HCT116 (cell line): ENCODE measurements at regions not wholly inside any gene's neighbourhood (a gene's known extent, or its start where the extent isn't known, plus 50 kb on each side); places are given as distances from the start of the nearest gene placed in this dataset.

Experiments
- ATAC-seq: fragments of 200-7000 bp; cut with Tn5 transposase; 2 replicates; pipeline ENCODE4 v1.9.1; 2020; ENCODE audit warnings: mild to moderate bottlenecking, moderate library complexity
- BruUV-seq: library from RNA; stranded (reverse); fragments of 400-500 nt; replicated peaks from 2 replicates; lab custom pipeline; 2021; lab: Mats Ljungman, UMichigan
- CTCF ChIA-PET: fragments of 300-600 bp; sonication (Branson Sonifier 250); formaldehyde crosslinking; loops from one replicate; lab custom pipeline; 2021; ENCODE audit warnings: antibody characterized with exemption; lab: Charles Lee
- POLR2A ChIA-PET: fragments of 300-600, 350-600 bp; sonication (Branson Sonifier 250); formaldehyde crosslinking; loops from one replicate; lab custom pipeline; 2021; ENCODE audit warnings: antibody characterized with exemption; lab: Charles Lee
- RAD21 ChIA-PET, 2 experiments: fragments of 300-600 bp; sonication (Branson Sonifier 250); formaldehyde crosslinking; loops; one replicate each; lab custom pipeline; 2023; ENCODE audit warnings: low total read pairs in 2 of 2; ENCODE audit not compliant: uncharacterized antibody in 2 of 2, unreplicated experiment in 2 of 2, low non-redundant PET in 1 of 2; lab: Charles Lee
- DNase-seq: peaks from one replicate; pipeline ENCODE4 v3.0.0-alpha.2; 2010; ENCODE audit warnings: low read depth, low spot score
- H2AFZ ChIP-seq: fragments of 200-600 bp; shearing (Covaris generic), sonication (generic); 2 replicates; pipeline ENCODE4 v1.6.1; 2017; ENCODE audit warnings: low read depth, mixed run types, mixed read lengths, antibody characterized with exemption, low read length; ENCODE audit not compliant: poor library complexity, severe bottlenecking
- H3K27ac ChIP-seq: 2 replicates; pipeline ENCODE4 v1.5.1; 2012; ENCODE audit warnings: low read depth, low read length
- H3K27me3 ChIP-seq: fragments of 200-600 bp; sonication (generic); 2 replicates; pipeline ENCODE4 v1.6.1; 2016; ENCODE audit warnings: mixed run types, low read length, mixed read lengths; ENCODE audit not compliant: insufficient read depth
- H3K36me3 ChIP-seq, 2 experiments: fragments of 200-500 bp in 1 of 2; fragments of 200-600 bp in 1 of 2; sonication (Bioruptor generic) in 1 of 2; sonication (generic) in 1 of 2; 2 replicates each; pipeline versions ENCODE4 v1.5.1 to v1.6.1; 2014 to 2016; ENCODE audit warnings: low read length in 2 of 2, inconsistent platforms in 1 of 2, mixed read lengths in 1 of 2, mixed run types in 1 of 2; ENCODE audit not compliant: insufficient read depth in 2 of 2, control insufficient read depth in 1 of 2
- H3K4me1 ChIP-seq, 2 experiments: fragments of 200-600 bp in 1 of 2; sonication (generic) in 1 of 2; 2 replicates each; pipeline versions ENCODE4 v1.5.1 to v1.6.1; 2012 to 2017; ENCODE audit warnings: low read length in 2 of 2, inconsistent platforms in 1 of 2, mild to moderate bottlenecking in 1 of 2, mixed read lengths in 1 of 2, mixed run types in 1 of 2, moderate library complexity in 1 of 2; ENCODE audit not compliant: insufficient read depth in 2 of 2, control insufficient read depth in 1 of 2
- H3K4me2 ChIP-seq: fragments of 200-600 bp; sonication (generic); 2 replicates; pipeline ENCODE4 v1.6.1; 2017; ENCODE audit warnings: mixed run types, low read length, mixed read lengths
- H3K4me3 ChIP-seq, 2 experiments: fragments of 200-600 bp in 1 of 2; sonication (generic) in 1 of 2; replicated peaks in 1 of 2; 2 replicates each; pipeline ENCODE4 v1.5.1; 2011 to 2016; ENCODE audit warnings: low read length in 2 of 2, control low read depth in 1 of 2, low read depth in 1 of 2, mild to moderate bottlenecking in 1 of 2, mixed read lengths in 1 of 2, mixed run types in 1 of 2
- H3K79me2 ChIP-seq: fragments of 200-600 bp; sonication (generic); 2 replicates; pipeline ENCODE4 v1.6.1; 2017; ENCODE audit warnings: mild to moderate bottlenecking, mixed run types, low read length, moderate library complexity, mixed read lengths; ENCODE audit not compliant: insufficient read depth
- H3K9ac ChIP-seq: fragments of 200-600 bp; sonication (generic); 2 replicates; pipeline ENCODE4 v1.6.1; 2016; ENCODE audit warnings: low read length, mixed read lengths
- H3K9me2 ChIP-seq: fragments of 200-600 bp; sonication (generic), shearing (Covaris generic); 2 replicates; pipeline ENCODE4 v1.6.1; 2017; ENCODE audit warnings: mixed run types, mild to moderate bottlenecking, moderate library complexity; ENCODE audit not compliant: insufficient read depth
- H3K9me3 ChIP-seq, 2 experiments: fragments of 200-500 bp in 1 of 2; fragments of 200-600 bp in 1 of 2; sonication (Bioruptor generic) in 1 of 2; sonication (generic) in 1 of 2; 2 replicates each; pipeline ENCODE4 v1.6.1; 2014 to 2017; ENCODE audit warnings: low read length in 2 of 2, mixed read lengths in 2 of 2, inconsistent platforms in 1 of 2, low read depth in 1 of 2, mild to moderate bottlenecking in 1 of 2, mixed run types in 1 of 2, moderate library complexity in 1 of 2; ENCODE audit not compliant: control insufficient read depth in 1 of 2, insufficient read depth in 1 of 2
- H4K20me1 ChIP-seq: fragments of 200-600 bp; sonication (generic), shearing (Covaris generic); 2 replicates; pipeline ENCODE4 v1.6.1; 2017; ENCODE audit warnings: mixed run types, mild to moderate bottlenecking, moderate library complexity; ENCODE audit not compliant: insufficient read depth
- CEBPB ChIP-seq: IDR thresholded peaks from 2 replicates; pipeline ENCODE4 v1.6.1; 2012; ENCODE audit warnings: low read depth
- EGR1 ChIP-seq: IDR thresholded peaks from 2 replicates; pipeline ENCODE4 v1.6.1; 2012; ENCODE audit warnings: low read depth
- ELF1 ChIP-seq: IDR thresholded peaks from 2 replicates; pipeline ENCODE4 v1.6.1; 2012; ENCODE audit warnings: low read depth, borderline replicate concordance
- EZH2phosphoT487 ChIP-seq: fragments of 200-600 bp; IDR thresholded peaks from 2 replicates; pipeline ENCODE4 v1.6.1; 2018; ENCODE audit warnings: antibody characterized with exemption, borderline replicate concordance
- FOSL1 ChIP-seq: IDR thresholded peaks from 2 replicates; pipeline ENCODE4 v1.6.1; 2012; ENCODE audit warnings: low read depth
- JUND ChIP-seq: IDR thresholded peaks from 2 replicates; pipeline ENCODE4 v1.6.1; 2012
- MAX ChIP-seq: IDR thresholded peaks from 2 replicates; pipeline ENCODE4 v1.6.1; 2012
- POLR2A ChIP-seq: IDR thresholded peaks from 2 replicates; pipeline ENCODE4 v1.7.0; 2011; ENCODE audit warnings: borderline replicate concordance; ENCODE audit not compliant: insufficient read depth, insufficient read length; ENCODE audit errors: extremely low read depth
- POLR2AphosphoS5 ChIP-seq: IDR thresholded peaks from 2 replicates; pipeline ENCODE4 v1.6.1; 2011; ENCODE audit warnings: mild to moderate bottlenecking, low read depth, low read length, moderate library complexity
- RAD21 ChIP-seq: IDR thresholded peaks from 2 replicates; pipeline ENCODE4 v1.6.1; 2012; ENCODE audit warnings: low read depth, mild to moderate bottlenecking
- SIN3A ChIP-seq: IDR thresholded peaks from 2 replicates; pipeline ENCODE4 v1.6.1; 2012; ENCODE audit warnings: low read depth
- SP1 ChIP-seq: IDR thresholded peaks from 2 replicates; pipeline ENCODE4 v1.6.1; 2012; ENCODE audit warnings: low read depth
- TCF7L2 ChIP-seq: IDR thresholded peaks from 2 replicates; pipeline ENCODE4 v1.7.0; 2011; ENCODE audit warnings: borderline replicate concordance, inconsistent platforms; ENCODE audit not compliant: insufficient read depth, insufficient read length; ENCODE audit errors: extremely low read depth
- YY1 ChIP-seq: IDR thresholded peaks from 2 replicates; pipeline ENCODE4 v1.6.1; 2011; ENCODE audit warnings: low read length, low read depth, moderate library complexity, mild to moderate bottlenecking; ENCODE audit not compliant: insufficient replicate concordance; ENCODE audit errors: extremely low read depth
- ZBTB33 ChIP-seq: IDR thresholded peaks from 2 replicates; pipeline ENCODE4 v1.6.1; 2011; ENCODE audit warnings: mild to moderate bottlenecking, low read length, moderate library complexity; ENCODE audit not compliant: insufficient replicate concordance; ENCODE audit errors: extremely low read depth
- ZNF274 ChIP-seq: fragments of 200-500 bp; sonication (Bioruptor generic); IDR thresholded peaks from 2 replicates; pipeline ENCODE4 v1.6.1; 2014; ENCODE audit warnings: mild to moderate bottlenecking, low read depth, low read length, inconsistent platforms
- intact Hi-C: fragments of 100-400 bp; cut with micrococcal nuclease; formaldehyde crosslinking; loops from 2 replicates; pipeline ENCODE4 v1.10.0; 2022
- TF ChIP-seq, protein P1 (sequence below): IDR thresholded peaks from 2 replicates; pipeline ENCODE4 v1.6.1; 2012
- TF ChIP-seq, protein P2 (sequence below), 3 experiments: fragments of 200-600 bp in 1 of 3; sonication (generic) in 1 of 3; IDR thresholded peaks in 2 of 3; conservative IDR thresholded peaks in 1 of 3; 2 replicates each; pipeline ENCODE4 v1.5.1; 2012 to 2017; ENCODE audit warnings: low read depth in 2 of 3, low read length in 2 of 3, antibody characterized with exemption in 1 of 3, borderline replicate concordance in 1 of 3, control low read depth in 1 of 3, mild to moderate bottlenecking in 1 of 3, mixed read lengths in 1 of 3, mixed run types in 1 of 3, moderate library complexity in 1 of 3; ENCODE audit not compliant: insufficient read depth in 1 of 3
- TF ChIP-seq, protein P3 (sequence below): IDR thresholded peaks from 2 replicates; pipeline ENCODE4 v1.6.1; 2012; ENCODE audit warnings: low read depth

- no peak overlapping the region for H3K9ac ChIP-seq
- ATAC-seq (no peak), DNase-seq (no peak)
- ChIA-PET RAD21 (interaction anchor here in 1 of 2 experiments (0.6 kb wide), 1 partner anchor 121 kb away, joined by 5 read pairs; no protein-coding TSS in a partner anchor), POLR2A (no interaction called here)
- H3K9me2 ChIP-seq, result no peaks in the 10 kb centered on the region
- no peaks in the 10 kb centered on the region for H3K79me2 ChIP-seq
- no peaks in the 10 kb centered on the region for H4K20me1 ChIP-seq
- H3K27ac ChIP-seq, result no peak overlapping the region
- H3K4me2 ChIP-seq, result no peak overlapping the region
- no peak overlapping the region for H3K4me3 ChIP-seq
- H2AFZ ChIP-seq, result no peak overlapping the region
- intact Hi-C loops, result no loop called here
- no peaks in the 10 kb centered on the region for H3K36me3 ChIP-seq
- TF ChIP-seq, protein P1, sequence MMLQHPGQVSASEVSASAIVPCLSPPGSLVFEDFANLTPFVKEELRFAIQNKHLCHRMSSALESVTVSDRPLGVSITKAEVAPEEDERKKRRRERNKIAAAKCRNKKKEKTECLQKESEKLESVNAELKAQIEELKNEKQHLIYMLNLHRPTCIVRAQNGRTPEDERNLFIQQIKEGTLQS, result no peak
- TF ChIP-seq SIN3A (no peak), ELF1 (no peak), CEBPB (no peak), EGR1 (no peak), ZNF274 (no peak), ZBTB33 (no peak), EZH2phosphoT487 (no peak), YY1 (no peak), RAD21 (no peak), FOSL1 (no peak), SP1 (no peak), TCF7L2 (no peak), POLR2A (no peak), MAX (no peak), JUND (no peak), POLR2AphosphoS5 (no peak)
- TF ChIP-seq, protein P2, sequence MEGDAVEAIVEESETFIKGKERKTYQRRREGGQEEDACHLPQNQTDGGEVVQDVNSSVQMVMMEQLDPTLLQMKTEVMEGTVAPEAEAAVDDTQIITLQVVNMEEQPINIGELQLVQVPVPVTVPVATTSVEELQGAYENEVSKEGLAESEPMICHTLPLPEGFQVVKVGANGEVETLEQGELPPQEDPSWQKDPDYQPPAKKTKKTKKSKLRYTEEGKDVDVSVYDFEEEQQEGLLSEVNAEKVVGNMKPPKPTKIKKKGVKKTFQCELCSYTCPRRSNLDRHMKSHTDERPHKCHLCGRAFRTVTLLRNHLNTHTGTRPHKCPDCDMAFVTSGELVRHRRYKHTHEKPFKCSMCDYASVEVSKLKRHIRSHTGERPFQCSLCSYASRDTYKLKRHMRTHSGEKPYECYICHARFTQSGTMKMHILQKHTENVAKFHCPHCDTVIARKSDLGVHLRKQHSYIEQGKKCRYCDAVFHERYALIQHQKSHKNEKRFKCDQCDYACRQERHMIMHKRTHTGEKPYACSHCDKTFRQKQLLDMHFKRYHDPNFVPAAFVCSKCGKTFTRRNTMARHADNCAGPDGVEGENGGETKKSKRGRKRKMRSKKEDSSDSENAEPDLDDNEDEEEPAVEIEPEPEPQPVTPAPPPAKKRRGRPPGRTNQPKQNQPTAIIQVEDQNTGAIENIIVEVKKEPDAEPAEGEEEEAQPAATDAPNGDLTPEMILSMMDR (IDR thresholded peaks at IDR 0.05 in 2 of 3, conservative IDR thresholded peaks at IDR 0.05 in 1 of 3; ENCODE audit: borderline replicate concordance in 1 of 3, insufficient read depth in 1 of 3, low read depth in 2 of 3, low read length in 2 of 3), result no peak
- TF ChIP-seq, protein P3, sequence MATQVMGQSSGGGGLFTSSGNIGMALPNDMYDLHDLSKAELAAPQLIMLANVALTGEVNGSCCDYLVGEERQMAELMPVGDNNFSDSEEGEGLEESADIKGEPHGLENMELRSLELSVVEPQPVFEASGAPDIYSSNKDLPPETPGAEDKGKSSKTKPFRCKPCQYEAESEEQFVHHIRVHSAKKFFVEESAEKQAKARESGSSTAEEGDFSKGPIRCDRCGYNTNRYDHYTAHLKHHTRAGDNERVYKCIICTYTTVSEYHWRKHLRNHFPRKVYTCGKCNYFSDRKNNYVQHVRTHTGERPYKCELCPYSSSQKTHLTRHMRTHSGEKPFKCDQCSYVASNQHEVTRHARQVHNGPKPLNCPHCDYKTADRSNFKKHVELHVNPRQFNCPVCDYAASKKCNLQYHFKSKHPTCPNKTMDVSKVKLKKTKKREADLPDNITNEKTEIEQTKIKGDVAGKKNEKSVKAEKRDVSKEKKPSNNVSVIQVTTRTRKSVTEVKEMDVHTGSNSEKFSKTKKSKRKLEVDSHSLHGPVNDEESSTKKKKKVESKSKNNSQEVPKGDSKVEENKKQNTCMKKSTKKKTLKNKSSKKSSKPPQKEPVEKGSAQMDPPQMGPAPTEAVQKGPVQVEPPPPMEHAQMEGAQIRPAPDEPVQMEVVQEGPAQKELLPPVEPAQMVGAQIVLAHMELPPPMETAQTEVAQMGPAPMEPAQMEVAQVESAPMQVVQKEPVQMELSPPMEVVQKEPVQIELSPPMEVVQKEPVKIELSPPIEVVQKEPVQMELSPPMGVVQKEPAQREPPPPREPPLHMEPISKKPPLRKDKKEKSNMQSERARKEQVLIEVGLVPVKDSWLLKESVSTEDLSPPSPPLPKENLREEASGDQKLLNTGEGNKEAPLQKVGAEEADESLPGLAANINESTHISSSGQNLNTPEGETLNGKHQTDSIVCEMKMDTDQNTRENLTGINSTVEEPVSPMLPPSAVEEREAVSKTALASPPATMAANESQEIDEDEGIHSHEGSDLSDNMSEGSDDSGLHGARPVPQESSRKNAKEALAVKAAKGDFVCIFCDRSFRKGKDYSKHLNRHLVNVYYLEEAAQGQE, result no peak
- TF ChIP-seq, all 23 proteins: peak for 0
- Histone ChIP-seq H3K9me3 (no peaks in the 10 kb centered on the region), H3K27me3 (peaks cover 89% of the 10 kb centered on the region), H3K4me1 (no peaks in the 10 kb centered on the region)
- no TSS peak for BruUV-seq
- CTCF ChIA-PET, result interaction anchor here (1.0 to 1.6 kb wide), 3 partner anchors 9 to 47 kb away, joined by 3 to 4 read pairs (median 3); no protein-coding TSS in a partner anchor
Observed at GRCh38 chr2:60628026-60628425, 74.6 kb upstream of the BCL11A start.
